ENCODE measurements at regions not wholly inside any gene's neighbourhood (a gene's known extent, or its start where the extent isn't known, plus 50 kb on each side); places are given as distances from the start of the nearest gene placed in this dataset.

DNA sequence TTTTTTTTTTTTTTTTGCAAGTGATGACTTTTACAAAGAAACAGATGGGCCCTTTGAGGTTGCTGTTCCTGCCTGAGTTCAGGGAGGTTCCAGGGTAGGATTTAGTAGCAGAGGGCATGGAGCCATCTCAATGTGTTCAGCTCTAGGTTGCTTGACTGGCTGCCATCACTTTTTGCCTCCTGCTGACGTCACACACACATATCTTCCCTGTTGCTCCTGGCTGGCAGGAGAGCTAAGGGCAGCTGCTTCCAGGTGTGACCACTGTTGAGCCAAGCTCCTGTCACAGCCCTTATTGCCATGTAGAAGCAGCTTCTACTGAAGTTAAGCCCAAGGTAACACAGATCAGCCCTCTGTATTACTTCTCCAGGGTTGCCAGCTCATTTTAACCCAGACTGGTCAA, 394.2 kb upstream of the SPRED2 start:
- no peaks in the 10 kb centered on the region for H3K4me1 ChIP-seq (ENCODE audit: control insufficient read depth, insufficient read depth, low read length)
- no peaks in the 10 kb centered on the region for H3K36me3 ChIP-seq (ENCODE audit: control insufficient read depth in 2 of 2, insufficient read depth in 1 of 2, low read length in 2 of 2)
- no peak overlapping the region for H3K27ac ChIP-seq (ENCODE audit: extremely low read depth, low read depth, low read length)
- H3K9me3 ChIP-seq (ENCODE audit: control insufficient read depth, insufficient read depth, low read depth, low read length): no peaks in the 10 kb centered on the region
- TF ChIP-seq ZIC2 (tag by site-specific recombination; IDR thresholded peaks at IDR 0.05): no peak
- no peak for TF ChIP-seq ZNF112 (tag by site-specific recombination; IDR thresholded peaks at IDR 0.05)
- TF ChIP-seq ZNF280D (tag by site-specific recombination; IDR thresholded peaks at IDR 0.05): no peak
- TF ChIP-seq ZNF426 (tag by site-specific recombination; IDR thresholded peaks at IDR 0.05): no peak
- TF ChIP-seq ZNF561 (tag by site-specific recombination; IDR thresholded peaks at IDR 0.05; ENCODE audit: borderline replicate concordance): no peak
- no peak for TF ChIP-seq ZNF621 (tag by site-specific recombination; IDR thresholded peaks at IDR 0.05)
- no peak for TF ChIP-seq ZNF626 (tag by site-specific recombination; IDR thresholded peaks at IDR 0.05)
- TF ChIP-seq, protein P1, sequence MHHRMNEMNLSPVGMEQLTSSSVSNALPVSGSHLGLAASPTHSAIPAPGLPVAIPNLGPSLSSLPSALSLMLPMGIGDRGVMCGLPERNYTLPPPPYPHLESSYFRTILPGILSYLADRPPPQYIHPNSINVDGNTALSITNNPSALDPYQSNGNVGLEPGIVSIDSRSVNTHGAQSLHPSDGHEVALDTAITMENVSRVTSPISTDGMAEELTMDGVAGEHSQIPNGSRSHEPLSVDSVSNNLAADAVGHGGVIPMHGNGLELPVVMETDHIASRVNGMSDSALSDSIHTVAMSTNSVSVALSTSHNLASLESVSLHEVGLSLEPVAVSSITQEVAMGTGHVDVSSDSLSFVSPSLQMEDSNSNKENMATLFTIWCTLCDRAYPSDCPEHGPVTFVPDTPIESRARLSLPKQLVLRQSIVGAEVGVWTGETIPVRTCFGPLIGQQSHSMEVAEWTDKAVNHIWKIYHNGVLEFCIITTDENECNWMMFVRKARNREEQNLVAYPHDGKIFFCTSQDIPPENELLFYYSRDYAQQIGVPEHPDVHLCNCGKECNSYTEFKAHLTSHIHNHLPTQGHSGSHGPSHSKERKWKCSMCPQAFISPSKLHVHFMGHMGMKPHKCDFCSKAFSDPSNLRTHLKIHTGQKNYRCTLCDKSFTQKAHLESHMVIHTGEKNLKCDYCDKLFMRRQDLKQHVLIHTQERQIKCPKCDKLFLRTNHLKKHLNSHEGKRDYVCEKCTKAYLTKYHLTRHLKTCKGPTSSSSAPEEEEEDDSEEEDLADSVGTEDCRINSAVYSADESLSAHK (tag by site-specific recombination; IDR thresholded peaks at IDR 0.05): no peak
- no peak for TF ChIP-seq ZNF221 (tag by site-specific recombination; IDR thresholded peaks at IDR 0.05; ENCODE audit: borderline replicate concordance)
- TF ChIP-seq KLF9 (tag by site-specific recombination; IDR thresholded peaks at IDR 0.05; ENCODE audit: low read depth): no peak
- TF ChIP-seq ZNF23 (tag by site-specific recombination; IDR thresholded peaks at IDR 0.05; ENCODE audit: borderline replicate concordance): no peak
- ChIA-PET CTCF (interaction anchor here (0.7 kb wide), 1 partner anchor 25 kb away, joined by 3 read pairs; no protein-coding TSS in a partner anchor), POLR2A (no interaction called here)
- H3K4me3 ChIP-seq (ENCODE audit: low read depth, low read length): no peak overlapping the region

DNA sequence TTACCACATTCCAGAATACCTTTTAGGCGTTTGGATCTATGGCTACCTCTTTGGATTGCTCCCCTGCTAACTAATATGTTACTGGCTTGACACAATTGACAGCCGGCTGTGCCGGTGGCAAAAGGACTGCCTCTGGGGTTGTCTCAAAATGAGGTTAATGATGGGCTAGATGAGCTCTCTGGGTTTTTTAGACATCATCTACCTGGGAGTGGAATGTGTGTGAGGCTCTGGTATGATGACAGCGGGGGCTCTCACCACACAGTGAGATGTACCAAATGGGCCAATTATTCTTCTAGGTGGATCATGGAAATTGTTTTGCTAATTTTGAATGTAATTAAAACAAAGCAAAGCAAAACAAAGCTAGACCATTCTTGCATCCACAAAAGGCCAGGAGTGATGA, 391.1 kb upstream of the SPRED2 start:
- Histone ChIP-seq H3K9me3 (ENCODE audit: control insufficient read depth, insufficient read depth, low read depth, low read length) (no peaks in the 10 kb centered on the region), H3K36me3 (ENCODE audit: control insufficient read depth in 2 of 2, insufficient read depth in 1 of 2, low read length in 2 of 2) (no peaks in the 10 kb centered on the region), H3K4me1 (ENCODE audit: control insufficient read depth, insufficient read depth, low read length) (no peaks in the 10 kb centered on the region), H3K27ac (ENCODE audit: extremely low read depth, low read depth, low read length) (no peak overlapping the region), H3K4me3 (ENCODE audit: low read depth, low read length) (no peak overlapping the region)
- ChIA-PET CTCF (no interaction called here), POLR2A (no interaction called here)
- TF ChIP-seq ZXDB (tag by site-specific recombination; IDR thresholded peaks at IDR 0.05) (no peak), EGR2 (tag by site-specific recombination; IDR thresholded peaks at IDR 0.05; ENCODE audit: low read depth) (no peak), ZNF707 (tag by site-specific recombination; IDR thresholded peaks at IDR 0.05) (no peak), ZNF776 (tag by site-specific recombination; IDR thresholded peaks at IDR 0.05; ENCODE audit: borderline replicate concordance) (no peak), OVOL3 (tag by site-specific recombination; IDR thresholded peaks at IDR 0.05) (no peak), ZNF114 (tag by site-specific recombination; IDR thresholded peaks at IDR 0.05) (no peak), ZNF600 (tag by site-specific recombination; IDR thresholded peaks at IDR 0.05) (no peak), ZNF585B (tag by site-specific recombination; IDR thresholded peaks at IDR 0.05) (no peak), ZFHX2 (tag by site-specific recombination; conservative IDR thresholded peaks at IDR 0.05) (no peak), KLF7 (tag by site-specific recombination; IDR thresholded peaks at IDR 0.05; ENCODE audit: borderline replicate concordance) (no peak), ZNF23 (tag by site-specific recombination; IDR thresholded peaks at IDR 0.05; ENCODE audit: borderline replicate concordance) (no peak), SALL2 (tag by site-specific recombination; IDR thresholded peaks at IDR 0.05; ENCODE audit: borderline replicate concordance) (no peak), KLF1 (tag by site-specific recombination; IDR thresholded peaks at IDR 0.05) (no peak), WT1 (tag by site-specific recombination; IDR thresholded peaks at IDR 0.05) (no peak), ZNF416 (tag by site-specific recombination; IDR thresholded peaks at IDR 0.05) (no peak), ZNF37A (tag by site-specific recombination; IDR thresholded peaks at IDR 0.05) (no peak)
- TF ChIP-seq, protein P2, sequence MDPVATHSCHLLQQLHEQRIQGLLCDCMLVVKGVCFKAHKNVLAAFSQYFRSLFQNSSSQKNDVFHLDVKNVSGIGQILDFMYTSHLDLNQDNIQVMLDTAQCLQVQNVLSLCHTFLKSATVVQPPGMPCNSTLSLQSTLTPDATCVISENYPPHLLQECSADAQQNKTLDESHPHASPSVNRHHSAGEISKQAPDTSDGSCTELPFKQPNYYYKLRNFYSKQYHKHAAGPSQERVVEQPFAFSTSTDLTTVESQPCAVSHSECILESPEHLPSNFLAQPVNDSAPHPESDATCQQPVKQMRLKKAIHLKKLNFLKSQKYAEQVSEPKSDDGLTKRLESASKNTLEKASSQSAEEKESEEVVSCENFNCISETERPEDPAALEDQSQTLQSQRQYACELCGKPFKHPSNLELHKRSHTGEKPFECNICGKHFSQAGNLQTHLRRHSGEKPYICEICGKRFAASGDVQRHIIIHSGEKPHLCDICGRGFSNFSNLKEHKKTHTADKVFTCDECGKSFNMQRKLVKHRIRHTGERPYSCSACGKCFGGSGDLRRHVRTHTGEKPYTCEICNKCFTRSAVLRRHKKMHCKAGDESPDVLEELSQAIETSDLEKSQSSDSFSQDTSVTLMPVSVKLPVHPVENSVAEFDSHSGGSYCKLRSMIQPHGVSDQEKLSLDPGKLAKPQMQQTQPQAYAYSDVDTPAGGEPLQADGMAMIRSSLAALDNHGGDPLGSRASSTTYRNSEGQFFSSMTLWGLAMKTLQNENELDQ (tag by site-specific recombination; IDR thresholded peaks at IDR 0.05; ENCODE audit: low read depth): no peak
